ENCODE measurements at regions not wholly inside any gene's neighbourhood (a gene's known extent, or its start where the extent isn't known, plus 50 kb on each side); places are given as distances from the start of the nearest gene placed in this dataset.

- Histone ChIP-seq H3K36me3 (ENCODE audit: control insufficient read depth in 2 of 4, insufficient read depth in 4 of 4, low read length in 3 of 4) (no peaks in the 10 kb centered on the region), H3K4ac (replicated peaks; ENCODE audit: insufficient read length, low read depth, low read length) (no peak overlapping the region), H3K14ac (ENCODE audit: insufficient read length) (no peak overlapping the region), H3K79me1 (ENCODE audit: low read depth, low read length) (no peaks in the 10 kb centered on the region), H3K27ac (ENCODE audit: low read depth, low read length) (no peak overlapping the region), H2BK120ac (replicated peaks; ENCODE audit: low read depth, low read length) (no peak overlapping the region), H4K5ac (ENCODE audit: insufficient read length, low read depth, low read length) (no peak overlapping the region), H3K4me1 (replicated peaks in 1 of 4; ENCODE audit: control insufficient read depth in 3 of 4, insufficient read depth in 4 of 4, low read length in 3 of 4) (peaks cover 0 to 11% (median 4%) of the 10 kb centered on the region in 4 experiments; a peak in 2 of 7 replicates), H2BK5ac (ENCODE audit: low read depth, low read length) (no peak overlapping the region), H3K18ac (ENCODE audit: extremely low read depth, low read length) (no peak overlapping the region), H3K4me3 (ENCODE audit: extremely low read depth in 1 of 4, insufficient read depth in 2 of 4, low read depth in 3 of 4, low read length in 4 of 4) (no peak overlapping the region), H2BK12ac (ENCODE audit: low read depth, low read length) (no peak overlapping the region), H2AK5ac (ENCODE audit: low read depth, low read length) (no peak overlapping the region), H2BK20ac (ENCODE audit: low read length) (no peak overlapping the region), H3K56ac (replicated peaks; ENCODE audit: insufficient read length, low read depth, low read length) (no peak overlapping the region), H3K79me2 (ENCODE audit: control insufficient read depth in 1 of 2, insufficient read depth in 2 of 2, low read length in 2 of 2) (no peaks in the 10 kb centered on the region), H3K9me3 (ENCODE audit: insufficient read depth in 2 of 2, low read depth in 1 of 2, low read length in 1 of 2) (no peaks in the 10 kb centered on the region), H2BK15ac (ENCODE audit: low read length) (no peak overlapping the region), H4K8ac (ENCODE audit: extremely low read depth, insufficient read depth, low read length) (no peak overlapping the region), H3K4me2 (ENCODE audit: insufficient read depth in 1 of 2, low read depth in 2 of 2, low read length in 2 of 2) (no peak overlapping the region), H3K23ac (ENCODE audit: insufficient read length) (no peak overlapping the region), H3K9ac (replicated peaks in 1 of 4; ENCODE audit: extremely low read depth in 1 of 4, low read depth in 3 of 4, low read length in 3 of 4) (no peak overlapping the region), H4K20me1 (replicated peaks in 1 of 2; ENCODE audit: control insufficient read depth in 1 of 2, insufficient read depth in 2 of 2, low read length in 2 of 2) (peaks cover 0 to 1% of the 10 kb centered on the region in 2 experiments), H4K91ac (replicated peaks; ENCODE audit: insufficient read length, low read length) (no peak overlapping the region), H3K27me3 (replicated peaks in 1 of 4; ENCODE audit: control insufficient read depth in 3 of 4, extremely low read depth in 1 of 4, insufficient read depth in 3 of 4, low read length in 3 of 4) (peaks cover 0 to 16% (median 8%) of the 10 kb centered on the region in 4 experiments; a peak in 5 of 7 replicates), H2AFZ (ENCODE audit: low read length) (no peak overlapping the region), H3K23me2 (ENCODE audit: low read depth, low read length) (no peaks in the 10 kb centered on the region; the same call in 1 of the 2 replicates)
- FAIRE-seq, result no peak
- 87% methylated on average over 10 of the region's 10 CpGs; no CpG with 5 or more reads in 1 of the 2 experiments for WGBS, 2 experiments (ENCODE audit: extremely low coverage in 1 of 2, insufficient coverage in 1 of 2, insufficient read length in 1 of 2, insufficient replicate concordance in 2 of 2, low coverage in 1 of 2, low lambda C conversion rate in 2 of 2, missing lambda C conversion rate in 1 of 2)
- POLR2A ChIA-PET (ENCODE audit: partially characterized antibody), result no interaction called here
- no peak for DNase-seq (ENCODE audit: low read depth in 1 of 2, low spot score in 2 of 2)
- CTCF ChIA-PET (ENCODE audit: partially characterized antibody), result interaction anchor here (0.6 to 1.5 kb wide), 2 partner anchors 571 to 996 kb away, joined by 3 to 4 read pairs; no protein-coding TSS in a partner anchor
- TF ChIP-seq POU5F1 (IDR thresholded peaks at IDR 0.05; ENCODE audit: low read depth, low read length) (no peak), KDM4A (IDR thresholded peaks at IDR 0.05; ENCODE audit: low read depth, low read length, severe bottlenecking) (no peak), CTBP2 (IDR thresholded peaks at IDR 0.05; ENCODE audit: borderline replicate concordance, insufficient read depth, insufficient read length, low read length) (no peak), YY1 (IDR thresholded peaks at IDR 0.05; ENCODE audit: low read depth, low read length) (no peak), CEBPB (IDR thresholded peaks at IDR 0.05; ENCODE audit: low read depth, low read length) (no peak), SP1 (IDR thresholded peaks at IDR 0.05; ENCODE audit: low read depth, low read length) (no peak), CHD2 (IDR thresholded peaks at IDR 0.05; ENCODE audit: low read length) (no peak), JUND (IDR thresholded peaks at IDR 0.05; ENCODE audit: low read length) (no peak), HDAC2 (IDR thresholded peaks at IDR 0.05; ENCODE audit: borderline replicate concordance in 1 of 2, low read depth in 2 of 2, low read length in 2 of 2) (no peak), EP300 (IDR thresholded peaks at IDR 0.05; ENCODE audit: borderline replicate concordance in 1 of 2, low read depth in 2 of 2, low read length in 2 of 2) (no peak), TAF1 (IDR thresholded peaks at IDR 0.05; ENCODE audit: low read depth, low read length) (no peak), TCF12 (IDR thresholded peaks at IDR 0.05; ENCODE audit: low read depth, low read length) (no peak), POLR2AphosphoS5 (IDR thresholded peaks at IDR 0.05; ENCODE audit: low read depth, low read length) (no peak), USF2 (IDR thresholded peaks at IDR 0.05; ENCODE audit: low read length) (no peak)
These were observed 207.1 kb downstream of the ERMARD start for GRCh38 chr6:169958510-169958909.

Data from H1 (cell line).